Hepatocyte (in vitro differentiated cells): ENCODE measurements at regions not wholly inside any gene's neighbourhood (a gene's known extent, or its start where the extent isn't known, plus 50 kb on each side); places are given as distances from the start of the nearest gene placed in this dataset.

Source experiments
- EZH2 ChIP-seq: fragments of 200-600 bp; sonication (generic); IDR thresholded peaks from 2 replicates; pipeline ENCODE4 v1.6.1; 2016; ENCODE audit warnings: antibody characterized with exemption, mild to moderate bottlenecking, borderline replicate concordance
- EZH2phosphoT487 ChIP-seq: fragments of 200-600 bp; sonication (generic); IDR thresholded peaks from one replicate; pipeline ENCODE4 v1.6.1; 2018; ENCODE audit warnings: antibody characterized with exemption, mild to moderate bottlenecking, low read depth, moderate library complexity; ENCODE audit not compliant: unreplicated experiment, severe bottlenecking
- TF ChIP-seq, protein P1 (sequence below): fragments of 200-600 bp; sonication (generic); IDR thresholded peaks from 2 replicates; pipeline ENCODE4 v1.5.1; 2016; ENCODE audit warnings: antibody characterized with exemption, mild to moderate bottlenecking; ENCODE audit not compliant: poor library complexity

DNA sequence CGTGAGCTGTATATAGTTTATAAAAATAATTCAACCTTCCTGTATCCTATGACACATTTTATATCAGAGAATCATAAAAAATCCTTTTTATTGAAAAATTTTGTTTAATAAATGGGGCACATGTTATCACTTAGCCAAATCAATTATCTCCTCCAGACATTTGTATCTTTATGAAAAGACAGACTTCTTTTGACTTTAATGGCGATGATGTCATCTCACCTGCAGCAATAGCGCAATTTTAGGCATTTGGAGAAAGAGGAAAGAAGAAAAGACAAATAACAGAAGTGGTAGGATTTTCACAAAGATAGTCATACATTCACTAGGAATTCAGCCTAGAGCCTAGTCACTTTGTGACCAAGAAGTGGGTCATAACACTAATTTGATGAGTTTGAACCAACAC is 444.5 kb downstream of the PREX1 start:
- TF ChIP-seq, protein P1, sequence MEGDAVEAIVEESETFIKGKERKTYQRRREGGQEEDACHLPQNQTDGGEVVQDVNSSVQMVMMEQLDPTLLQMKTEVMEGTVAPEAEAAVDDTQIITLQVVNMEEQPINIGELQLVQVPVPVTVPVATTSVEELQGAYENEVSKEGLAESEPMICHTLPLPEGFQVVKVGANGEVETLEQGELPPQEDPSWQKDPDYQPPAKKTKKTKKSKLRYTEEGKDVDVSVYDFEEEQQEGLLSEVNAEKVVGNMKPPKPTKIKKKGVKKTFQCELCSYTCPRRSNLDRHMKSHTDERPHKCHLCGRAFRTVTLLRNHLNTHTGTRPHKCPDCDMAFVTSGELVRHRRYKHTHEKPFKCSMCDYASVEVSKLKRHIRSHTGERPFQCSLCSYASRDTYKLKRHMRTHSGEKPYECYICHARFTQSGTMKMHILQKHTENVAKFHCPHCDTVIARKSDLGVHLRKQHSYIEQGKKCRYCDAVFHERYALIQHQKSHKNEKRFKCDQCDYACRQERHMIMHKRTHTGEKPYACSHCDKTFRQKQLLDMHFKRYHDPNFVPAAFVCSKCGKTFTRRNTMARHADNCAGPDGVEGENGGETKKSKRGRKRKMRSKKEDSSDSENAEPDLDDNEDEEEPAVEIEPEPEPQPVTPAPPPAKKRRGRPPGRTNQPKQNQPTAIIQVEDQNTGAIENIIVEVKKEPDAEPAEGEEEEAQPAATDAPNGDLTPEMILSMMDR: no peak
- TF ChIP-seq EZH2phosphoT487 (no peak), EZH2 (no peak)
